Astrocyte of the hippocampus (primary cell): ENCODE measurements at regions not wholly inside any gene's neighbourhood (a gene's known extent, or its start where the extent isn't known, plus 50 kb on each side); places are given as distances from the start of the nearest gene placed in this dataset.
"Not testable (repeated sequence)": the region's sequence is repeated elsewhere in the genome, so short reads cannot be mapped to it uniquely, and the experiment has no call there.

Experiments used
- DNase-seq: peaks from one replicate; pipeline ENCODE4 v3.0.0; 2011; ENCODE audit warnings: low read depth, low spot score

DNA sequence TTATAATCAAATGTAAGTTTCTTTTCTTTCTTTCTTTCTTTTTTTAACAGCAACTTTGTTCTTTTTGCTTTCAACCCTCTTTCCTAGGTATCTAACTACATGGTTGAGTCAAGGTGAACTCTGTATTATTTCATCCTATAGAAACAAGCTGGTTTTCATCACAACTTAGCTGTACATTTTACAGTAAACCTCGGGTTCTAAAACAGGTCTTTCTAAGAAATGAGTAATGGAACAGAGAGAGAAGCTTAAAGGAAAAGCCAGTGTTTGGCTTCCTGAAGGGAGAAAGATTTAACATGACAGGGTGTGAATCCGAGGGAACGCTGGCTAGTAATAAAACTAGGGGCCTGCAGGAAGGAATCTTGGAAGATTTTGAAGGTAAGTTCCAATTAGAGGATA is 143.4 kb upstream of the ITGB1 start:
- no peak for DNase-seq

DNA sequence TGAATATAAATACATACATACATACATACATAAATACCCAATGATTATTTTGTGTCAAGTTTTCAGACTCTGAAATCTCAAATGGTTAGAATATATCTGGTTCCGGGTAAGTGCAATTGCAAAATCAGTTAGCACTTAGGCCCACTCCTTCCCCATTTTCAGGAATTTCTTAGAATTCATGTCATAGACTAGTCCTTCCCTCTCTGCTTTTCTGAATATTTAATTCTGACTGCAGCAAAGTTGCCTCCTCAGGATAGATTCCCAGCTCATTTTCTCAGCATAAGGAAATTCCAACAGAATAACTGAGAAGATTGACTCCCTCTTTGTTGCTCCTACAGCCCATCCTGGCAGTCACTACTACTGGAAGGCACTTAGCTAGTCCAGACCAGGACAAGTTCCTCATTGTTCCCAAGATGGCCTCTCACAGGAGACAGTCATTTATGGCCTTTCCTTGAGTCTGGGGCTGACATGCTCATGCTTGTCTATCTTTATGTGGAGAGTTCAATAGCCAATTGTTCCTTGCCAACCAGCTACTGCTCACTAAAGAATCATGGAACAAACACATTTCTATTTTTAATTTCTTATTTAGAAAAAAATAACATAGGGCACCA is 142.9 kb upstream of the ITGB1 start:
- DNase-seq = no peak

DNA sequence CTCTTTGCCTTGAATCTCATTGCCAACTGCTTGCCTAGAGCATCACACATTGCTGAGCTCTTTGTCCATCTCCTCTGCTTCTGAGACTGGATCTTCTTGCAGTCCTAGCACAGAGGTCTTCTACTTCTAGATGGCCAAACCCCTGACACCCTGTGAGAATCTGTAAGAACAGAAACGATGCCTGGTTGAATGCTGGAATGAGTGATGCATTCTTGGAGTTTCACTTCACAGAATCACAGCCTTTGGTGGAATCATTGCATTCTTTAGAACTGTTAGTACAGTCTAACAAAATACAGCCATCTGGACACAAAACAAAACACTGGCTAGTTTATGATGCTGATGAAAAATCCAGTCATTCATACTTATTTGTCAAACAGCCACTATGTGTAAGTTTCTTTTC is 141.7 kb upstream of the ITGB1 start:
- DNase-seq = peak; percentile 57

DNA sequence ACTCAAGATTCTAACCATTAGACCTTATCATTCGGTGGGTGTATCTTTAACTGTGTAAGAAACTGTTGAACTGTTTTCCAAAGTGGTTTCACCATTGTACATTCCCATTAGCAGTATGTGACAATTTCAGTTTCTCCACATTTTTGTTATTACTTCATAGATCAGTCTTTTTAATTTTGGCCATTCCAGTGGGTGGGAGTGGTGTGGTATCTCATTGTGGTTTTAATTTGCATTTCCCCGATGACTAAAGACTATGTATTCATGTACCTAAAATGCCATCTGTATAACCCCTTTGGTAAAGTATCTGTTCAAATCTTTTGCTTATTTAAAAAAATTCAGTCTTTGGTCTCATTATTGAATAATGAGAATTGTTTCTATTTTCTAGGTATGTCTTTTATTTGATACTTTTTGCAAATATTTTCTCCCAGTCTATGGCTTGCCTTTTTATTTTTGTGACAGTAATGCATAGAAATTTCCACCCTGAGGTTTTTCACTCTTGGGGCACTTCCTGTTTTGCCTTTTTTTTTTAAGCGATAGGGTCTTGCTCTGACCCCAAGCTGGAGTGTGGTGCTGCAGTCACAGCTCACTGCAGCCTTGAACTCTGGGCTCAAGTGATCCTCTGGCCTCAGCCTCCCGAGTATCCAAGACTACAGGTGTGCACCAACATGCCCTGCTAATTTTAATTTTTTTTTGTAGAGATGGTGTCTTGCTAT is 141.1 kb upstream of the ITGB1 start:
- DNase-seq = no peak

DNA sequence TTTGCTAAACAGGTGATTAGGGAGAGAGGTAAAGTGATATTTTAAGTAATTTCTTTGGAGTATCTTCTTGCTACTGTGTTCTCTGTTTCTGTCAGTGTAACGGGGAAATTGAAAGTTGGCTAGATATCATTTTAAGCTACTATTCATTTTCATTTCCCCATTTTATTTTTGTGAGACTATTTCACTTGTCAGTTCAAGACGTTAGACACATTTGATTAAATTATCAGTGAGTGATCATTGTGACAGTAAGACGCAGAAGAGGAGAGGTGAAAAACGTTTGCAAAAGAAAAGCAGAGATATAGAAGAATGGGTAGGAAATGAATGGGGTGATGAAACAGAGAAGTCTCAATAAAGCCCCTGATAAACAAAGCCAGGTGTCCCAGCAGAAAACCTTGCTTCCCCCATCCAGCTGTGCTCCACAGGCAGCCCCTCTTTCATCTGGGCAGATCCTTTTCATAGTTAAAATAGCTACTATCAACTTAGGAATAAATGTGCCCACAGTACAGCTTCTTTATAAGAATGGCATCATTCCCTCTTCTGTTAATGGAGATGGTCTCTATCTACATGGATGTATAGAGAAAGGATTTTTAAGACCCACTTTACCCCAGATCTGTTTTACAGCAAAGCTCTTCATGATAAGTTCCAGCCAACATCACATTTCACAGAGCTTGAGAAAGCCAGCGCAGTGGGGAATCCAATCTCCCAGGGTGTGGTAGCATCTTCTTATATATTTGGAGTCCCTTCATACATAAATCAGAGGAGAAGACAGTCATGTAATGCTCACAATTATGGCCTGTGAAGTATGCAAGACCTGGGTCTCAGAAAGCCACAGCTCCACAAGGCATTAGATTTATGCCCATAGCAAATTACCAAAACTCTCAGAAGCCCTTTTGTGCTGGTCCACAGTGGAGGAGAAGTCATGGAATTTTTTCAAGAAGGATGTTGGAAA is 138.1 kb upstream of the ITGB1 start:
- no peak for DNase-seq

DNA sequence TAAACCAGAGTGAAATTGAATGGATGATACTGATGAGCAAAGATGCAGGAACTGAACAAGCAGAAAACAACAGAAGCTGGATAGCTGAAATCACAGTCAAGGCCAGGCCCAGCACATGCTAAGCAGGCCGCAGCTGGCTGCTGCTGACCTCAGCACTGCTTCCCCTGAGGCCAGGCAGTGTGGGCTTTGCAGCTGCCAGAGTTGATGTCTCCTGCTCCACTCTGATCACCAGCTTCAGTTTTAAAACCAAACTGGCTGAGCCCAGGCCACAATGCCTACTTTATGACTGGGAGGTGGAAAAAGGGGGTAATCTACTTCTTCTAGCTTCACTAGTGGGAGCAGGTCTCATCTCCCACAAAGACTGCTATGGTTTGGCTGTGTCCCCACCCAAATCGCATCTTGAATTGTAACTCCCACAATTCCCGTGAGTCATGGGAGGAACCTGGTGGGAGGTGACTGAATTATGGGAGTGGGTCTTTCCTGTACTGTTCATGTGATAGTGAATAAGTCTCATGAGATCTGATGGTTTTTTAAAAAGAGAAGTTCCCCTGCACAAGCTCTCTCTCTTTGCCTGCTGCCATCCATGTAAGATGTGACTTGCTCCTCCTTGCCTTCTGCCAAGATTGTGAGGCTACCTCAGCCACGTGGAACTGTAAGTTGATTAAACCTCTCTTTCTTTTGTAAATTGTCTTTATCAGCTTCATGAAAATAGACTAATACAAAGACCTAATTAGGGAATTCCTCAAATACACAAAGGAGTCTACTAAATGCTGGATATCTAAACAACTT is 136.4 kb upstream of the ITGB1 start:
- DNase-seq = no peak

DNA sequence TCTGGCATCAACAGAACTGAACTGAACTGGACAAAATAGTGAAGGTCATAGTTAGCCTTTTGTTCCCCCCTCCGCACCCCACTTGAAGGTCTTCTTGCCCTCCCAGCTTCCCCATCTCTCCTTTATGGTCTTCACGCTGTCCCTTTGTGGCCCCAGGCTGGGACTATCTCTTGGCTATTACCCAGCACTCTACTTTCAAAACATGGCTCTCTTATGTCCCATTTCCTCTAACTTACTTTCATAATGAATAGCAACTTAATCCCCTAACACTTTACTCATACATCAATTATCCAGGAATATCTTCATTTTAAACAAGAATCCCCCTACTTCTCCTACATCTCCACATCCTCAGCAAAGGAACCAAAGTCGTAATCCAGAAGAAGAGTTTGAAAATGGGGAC is 135.3 kb upstream of the ITGB1 start:
- no peak for DNase-seq

DNA sequence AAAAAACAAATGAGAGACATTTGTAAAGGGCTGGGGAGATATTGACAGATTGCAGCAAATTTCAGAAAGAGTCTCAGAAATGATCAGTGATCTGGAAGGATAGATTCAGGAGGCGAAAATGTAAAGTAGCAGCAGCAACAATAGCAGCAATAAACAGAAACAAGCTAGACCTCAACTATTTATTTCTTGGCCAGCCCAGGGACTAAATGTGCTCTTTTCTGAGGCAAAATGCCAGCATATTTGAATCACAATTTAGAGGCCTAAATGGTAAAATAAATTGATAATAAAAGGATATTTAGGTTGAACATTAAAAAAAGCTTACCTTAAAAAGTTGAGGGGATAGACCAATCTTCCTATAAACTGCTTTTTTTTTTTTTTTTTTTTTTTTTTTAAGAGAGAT is 134.6 kb upstream of the ITGB1 start:
- DNase-seq = peak; percentile 31

DNA sequence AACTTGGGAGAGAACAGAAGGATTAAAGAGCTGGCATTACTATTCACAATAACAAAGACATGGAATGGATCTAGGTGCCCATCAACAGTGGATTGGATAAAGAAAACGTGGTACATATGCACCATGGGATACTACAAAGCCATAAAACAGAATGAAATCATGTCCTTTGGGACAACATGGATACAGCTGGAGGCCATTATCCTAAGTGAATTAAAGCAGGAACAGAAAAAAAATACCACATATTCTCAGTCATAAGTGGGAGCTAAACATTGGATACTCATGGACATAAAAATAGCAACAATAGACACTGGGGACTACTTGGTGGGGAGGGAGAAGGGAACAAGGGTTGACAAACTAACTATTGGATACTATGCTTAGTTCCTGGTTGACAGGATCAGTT is 133.2 kb upstream of the ITGB1 start:
- no peak for DNase-seq

DNA sequence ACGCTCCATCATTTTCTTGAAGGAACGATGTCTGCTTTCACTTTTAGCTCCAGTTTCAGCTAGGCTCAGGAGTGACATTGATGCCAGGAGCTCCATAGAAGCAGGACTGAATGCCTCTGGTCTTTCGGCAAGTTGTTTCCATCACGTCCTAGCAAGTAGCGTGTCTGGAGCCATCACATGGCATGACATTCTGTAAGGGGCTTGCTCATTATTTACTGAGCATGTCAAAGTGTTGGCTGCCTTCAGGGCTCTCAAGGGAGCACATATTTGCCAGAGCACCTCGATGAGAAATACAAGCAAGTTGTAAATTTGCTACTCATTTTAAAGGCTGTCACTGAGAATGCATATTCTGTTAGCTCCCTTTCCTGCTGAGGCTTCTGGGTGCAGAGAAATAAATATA is 131.0 kb upstream of the ITGB1 start:
- DNase-seq = no peak

DNA sequence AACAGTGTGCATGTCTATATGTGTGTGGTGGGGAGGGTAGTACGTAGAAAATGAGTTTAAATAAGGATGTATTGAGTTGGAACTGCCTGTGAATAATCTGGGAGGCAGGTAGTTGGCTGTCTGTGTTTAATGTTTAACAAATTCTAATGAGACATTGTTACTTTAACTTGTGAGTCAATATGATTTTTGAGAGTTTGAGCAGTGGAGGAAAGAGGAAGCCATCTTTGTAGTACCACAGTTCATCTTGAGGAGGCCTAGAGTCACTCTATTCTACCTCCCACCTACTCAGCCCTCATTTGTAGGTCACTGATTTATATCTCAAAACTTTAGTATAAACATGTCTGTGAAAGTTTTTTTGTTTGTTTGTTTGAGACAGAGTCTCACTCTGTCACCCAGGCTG is 129.9 kb upstream of the ITGB1 start:
- DNase-seq = no peak

DNA sequence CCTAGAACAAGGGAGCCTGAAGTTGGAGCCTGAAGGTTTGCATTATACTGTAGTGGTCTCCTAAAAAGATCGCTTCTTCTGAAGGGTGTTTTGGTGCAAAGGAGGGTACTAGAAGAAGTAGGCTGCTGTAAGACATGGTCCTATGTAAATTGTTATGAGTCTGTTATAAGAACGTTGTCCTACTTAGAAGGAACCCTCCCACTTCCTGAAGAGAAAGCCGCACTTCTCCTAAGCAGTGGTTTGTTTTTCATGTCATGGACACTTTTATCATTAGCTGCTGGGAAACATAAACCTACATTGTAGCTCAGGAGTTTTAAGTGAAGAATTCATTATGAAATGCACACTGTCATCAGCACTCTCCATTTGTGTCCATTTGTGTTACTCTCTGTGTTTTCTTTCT is 129.1 kb upstream of the ITGB1 start:
- no peak for DNase-seq

DNA sequence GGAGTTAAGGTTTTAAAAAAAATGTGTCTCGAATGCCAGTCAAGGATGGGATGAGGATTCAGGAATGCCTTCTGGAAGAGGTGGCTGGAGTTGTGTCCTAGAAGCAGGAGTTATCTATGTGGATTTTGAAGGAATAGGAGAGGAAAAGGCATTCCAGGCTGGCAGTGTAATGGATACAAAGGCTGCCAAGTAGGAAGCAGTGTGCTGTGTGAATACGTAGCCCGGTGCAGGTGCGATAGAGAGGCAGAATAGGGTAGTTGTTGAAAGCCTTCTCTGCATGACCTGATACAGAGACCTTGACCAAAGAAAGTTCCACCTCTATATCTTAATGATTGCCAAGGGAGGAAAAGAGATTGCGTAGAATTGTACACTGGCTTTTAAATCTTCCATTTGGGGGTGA is 128.1 kb upstream of the ITGB1 start:
- DNase-seq = no peak

DNA sequence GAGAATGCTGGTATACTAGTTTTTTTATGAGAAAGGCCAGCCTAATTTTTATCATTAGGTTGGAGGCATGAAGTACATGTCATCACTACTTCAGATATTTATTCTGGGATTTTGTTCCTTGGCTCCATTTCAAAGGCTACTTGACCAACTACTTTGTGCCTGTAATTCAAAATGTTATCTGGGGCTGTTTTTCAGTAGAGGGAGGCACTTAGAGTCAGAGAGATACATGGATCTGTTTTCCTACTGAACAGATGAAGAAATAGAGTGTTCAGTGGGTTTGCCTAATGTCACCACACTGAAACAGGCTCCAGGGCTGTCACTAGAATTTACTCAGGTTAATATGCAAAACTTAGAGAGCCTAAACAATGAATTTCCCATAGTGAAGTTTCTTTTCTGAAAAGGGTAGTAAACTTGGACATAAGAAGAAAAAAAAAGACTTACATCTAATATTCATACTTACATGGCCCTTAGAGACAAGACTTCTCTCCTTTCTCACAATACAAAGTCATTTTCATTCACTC is 127.3 kb upstream of the ITGB1 start:
- DNase-seq = no peak

DNA sequence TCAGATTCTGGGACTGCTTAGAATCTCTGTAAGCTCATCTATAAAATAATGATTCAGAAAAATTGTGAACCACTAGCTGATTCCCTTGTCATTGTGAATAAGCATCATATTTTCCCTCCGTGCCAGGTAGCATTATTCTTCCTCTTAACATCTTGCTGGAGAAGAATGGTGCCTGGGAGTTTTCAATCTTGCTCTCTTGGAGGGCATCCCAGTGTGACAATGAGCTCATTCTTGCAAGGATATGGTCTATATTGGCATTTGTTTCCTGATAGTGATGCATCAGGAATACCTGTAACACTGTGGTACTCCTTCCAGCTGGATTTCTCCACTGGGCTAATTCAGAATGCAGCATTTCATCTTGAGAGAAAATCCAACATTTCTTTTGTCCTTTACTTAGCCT is 126.4 kb upstream of the ITGB1 start:
- DNase-seq = no peak

DNA sequence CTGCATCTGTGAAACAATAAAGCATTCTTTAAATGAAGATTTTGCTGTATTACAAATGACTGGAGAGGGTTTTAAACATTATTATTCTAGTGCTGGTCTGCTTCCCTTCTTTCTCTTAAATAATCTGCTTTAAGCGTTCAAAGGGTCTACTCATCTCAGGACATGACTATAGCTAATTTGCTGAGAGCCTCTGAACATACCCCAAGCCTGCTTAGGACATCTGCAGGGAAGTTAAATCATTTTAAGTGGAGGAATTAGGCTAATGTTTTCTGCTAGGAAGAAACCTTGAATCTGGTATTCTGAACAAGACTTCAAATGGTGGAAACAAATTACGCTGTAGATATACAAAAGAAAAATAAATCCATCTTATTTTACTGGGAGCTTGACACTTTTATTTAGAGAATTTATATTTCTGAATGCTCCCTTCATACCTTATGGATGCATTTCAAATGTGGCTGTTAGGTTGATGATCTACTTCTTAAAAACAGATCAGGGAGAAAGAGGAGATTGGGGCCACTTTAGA is 124.4 kb upstream of the ITGB1 start:
- DNase-seq = no peak

DNA sequence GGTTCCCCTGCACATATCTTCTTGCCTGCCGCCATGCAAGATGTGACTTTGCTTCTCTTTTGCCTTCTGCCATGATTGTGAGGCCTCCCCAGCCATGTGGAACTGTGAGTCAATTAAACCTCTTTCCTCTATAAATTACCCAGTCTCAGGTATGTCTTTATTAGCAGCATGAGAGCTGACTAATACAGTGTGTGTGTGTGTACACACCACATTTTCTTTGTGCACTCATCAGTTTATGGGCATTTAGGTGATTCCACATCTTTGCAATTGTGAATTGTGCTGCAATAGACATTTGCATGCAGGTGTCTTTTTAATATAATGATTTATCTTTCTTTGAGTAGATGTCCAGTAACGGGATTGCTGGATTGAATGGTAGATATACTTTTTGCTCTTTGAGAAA is 122.4 kb upstream of the ITGB1 start:
- DNase-seq = not testable (repeated sequence)

DNA sequence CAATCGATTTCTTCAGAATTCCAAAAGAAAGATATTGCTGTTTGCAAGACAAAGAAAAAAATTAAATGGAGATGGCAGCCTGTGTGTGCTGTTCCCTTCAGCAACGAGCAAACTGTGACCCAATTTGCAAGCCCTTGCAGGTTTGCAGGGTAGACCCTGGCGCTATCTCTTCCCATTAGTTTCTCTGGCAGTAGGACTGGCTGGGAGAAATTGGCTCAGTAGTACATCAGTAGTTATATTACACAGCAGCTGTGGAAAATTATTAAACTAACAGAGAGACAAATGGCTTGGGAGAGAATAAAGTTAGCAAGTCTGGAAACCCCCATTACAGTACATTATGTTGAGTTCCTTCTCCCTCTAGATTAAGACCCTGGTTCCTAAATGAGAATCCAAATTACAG is 116.4 kb upstream of the ITGB1 start:
- no peak for DNase-seq

DNA sequence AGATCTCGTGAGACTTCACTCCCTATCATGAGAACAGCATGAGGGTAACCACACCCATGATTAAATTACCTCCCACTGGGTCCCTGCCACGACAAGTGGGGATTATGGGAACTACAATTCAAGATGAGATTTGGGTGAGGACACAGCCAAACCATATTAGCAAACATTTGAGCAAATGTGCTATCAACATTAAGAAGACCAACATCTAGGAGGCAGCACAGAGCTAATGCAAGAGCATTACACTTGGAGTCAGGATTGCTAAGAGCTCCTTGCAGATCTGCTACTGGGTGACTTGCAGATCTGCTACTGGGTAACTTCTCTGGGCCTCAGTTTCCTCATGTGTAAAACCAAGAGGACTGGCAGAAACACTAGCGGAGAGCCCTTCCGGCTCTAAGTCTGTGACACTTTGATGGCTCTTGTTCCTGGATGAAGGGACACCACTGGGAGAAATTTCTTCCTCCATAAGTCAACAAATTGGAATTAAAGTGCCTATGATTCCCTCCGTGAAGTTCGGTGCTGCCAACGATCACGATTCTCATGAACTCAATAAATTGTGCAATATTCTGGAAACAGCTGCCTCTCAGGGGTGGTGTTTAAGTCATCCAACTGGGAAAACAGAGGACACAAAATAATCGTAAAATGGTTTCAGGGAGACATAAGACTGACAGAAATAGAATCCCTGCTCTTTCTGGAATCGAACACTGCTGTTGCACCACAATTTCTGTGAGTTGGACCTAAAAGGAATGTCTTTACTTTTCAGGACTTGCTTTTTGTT is 115.8 kb upstream of the ITGB1 start:
- DNase-seq = no peak

DNA sequence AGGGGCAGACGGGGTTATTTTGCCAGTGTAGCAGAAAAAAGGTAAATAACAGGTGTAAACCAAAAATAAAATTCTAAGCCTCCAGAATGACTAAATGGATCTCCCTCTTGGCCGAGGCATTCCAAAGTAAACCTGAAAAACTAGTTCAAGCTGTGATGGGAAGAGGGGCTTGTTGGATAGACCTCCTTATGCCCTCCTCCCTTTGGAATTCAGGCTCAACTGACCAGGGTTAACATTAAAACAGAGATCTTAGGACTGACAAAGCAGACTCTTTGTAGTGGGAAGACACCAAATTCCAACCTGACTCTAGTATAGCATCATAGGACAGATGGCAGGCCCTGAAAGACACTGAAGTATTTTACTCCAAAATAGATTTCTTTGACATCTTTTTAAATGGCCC is 113.8 kb upstream of the ITGB1 start:
- DNase-seq = no peak

DNA sequence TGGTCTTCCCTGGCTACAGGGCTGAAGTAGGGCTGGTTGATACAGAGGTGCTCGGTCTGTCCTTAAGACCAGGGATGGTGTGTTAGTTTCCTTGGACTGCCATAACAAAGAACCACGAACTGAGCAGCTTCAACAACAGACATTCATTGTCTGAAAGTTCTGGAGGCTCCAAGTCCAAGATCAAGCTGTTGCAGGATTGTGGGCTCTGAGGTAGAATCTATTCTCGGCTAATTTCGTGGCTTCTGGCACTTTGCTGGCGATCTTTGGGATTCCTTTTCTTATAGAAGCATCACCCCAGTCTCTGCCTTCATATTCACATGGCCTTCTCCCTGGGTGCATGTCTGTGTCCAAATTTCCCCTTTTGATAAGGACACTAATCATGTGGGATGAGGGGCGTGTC is 112.1 kb upstream of the ITGB1 start:
- no peak for DNase-seq
